ENCODE measurements at regions not wholly inside any gene's neighbourhood (a gene's known extent, or its start where the extent isn't known, plus 50 kb on each side); places are given as distances from the start of the nearest gene placed in this dataset.

DNA sequence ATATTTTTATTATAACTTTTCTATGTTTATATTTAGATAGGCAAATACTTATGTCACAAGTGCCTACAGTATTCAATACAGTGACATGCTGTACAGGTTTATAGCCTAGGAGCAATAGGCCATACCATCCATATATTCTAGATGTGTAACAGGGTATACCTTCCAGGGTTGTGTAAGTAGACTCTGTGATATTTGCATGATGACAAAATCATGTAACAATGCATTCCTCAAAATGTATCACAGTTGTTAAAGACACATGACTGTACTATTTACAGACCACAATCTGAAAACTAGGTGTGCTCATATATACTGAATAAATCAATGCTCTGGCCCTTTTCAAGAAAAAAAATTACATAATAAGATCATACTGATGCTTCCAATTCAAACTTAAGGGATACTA is 433.2 kb upstream of the RGPD4 start:
- no peak for DNase-seq

DNA sequence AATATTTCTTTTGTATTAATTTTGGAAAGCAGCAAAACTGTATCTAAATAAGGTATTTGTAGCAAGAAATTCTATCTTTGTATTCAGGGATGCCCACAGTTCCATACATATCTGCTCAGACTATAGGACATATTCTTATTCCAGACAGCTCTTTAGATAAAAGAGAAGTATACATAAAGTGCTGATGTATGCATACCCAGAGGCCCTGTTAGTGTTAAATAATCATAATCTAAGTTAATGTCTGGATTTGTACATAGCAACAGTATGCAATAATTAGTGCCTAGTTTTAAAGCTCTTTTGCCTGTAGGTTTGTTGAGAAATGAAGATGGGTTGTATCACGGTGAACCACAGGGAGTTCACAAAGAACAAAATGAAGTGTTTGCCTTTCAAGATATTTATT is 428.0 kb upstream of the RGPD4 start:
- DNase-seq: no peak

DNA sequence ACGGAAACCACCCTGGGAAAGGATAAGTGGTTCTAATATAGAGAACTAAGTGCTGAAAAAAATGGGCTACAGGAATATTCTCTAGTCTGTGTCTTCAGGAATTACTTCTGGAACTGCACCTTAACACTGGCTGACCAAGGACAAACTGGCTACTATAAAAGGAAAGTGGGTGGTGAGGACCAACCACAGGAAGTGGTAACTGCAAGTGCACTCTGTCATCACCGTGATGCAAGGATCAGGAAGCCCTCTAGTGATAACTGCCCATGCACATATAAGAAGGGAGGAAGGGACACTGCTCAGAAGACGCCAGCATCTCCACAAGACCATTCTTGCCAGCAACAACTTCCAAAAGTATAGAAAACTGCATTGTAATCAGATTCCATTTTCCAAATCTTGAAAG is 424.4 kb upstream of the RGPD4 start:
- no peak for DNase-seq

DNA sequence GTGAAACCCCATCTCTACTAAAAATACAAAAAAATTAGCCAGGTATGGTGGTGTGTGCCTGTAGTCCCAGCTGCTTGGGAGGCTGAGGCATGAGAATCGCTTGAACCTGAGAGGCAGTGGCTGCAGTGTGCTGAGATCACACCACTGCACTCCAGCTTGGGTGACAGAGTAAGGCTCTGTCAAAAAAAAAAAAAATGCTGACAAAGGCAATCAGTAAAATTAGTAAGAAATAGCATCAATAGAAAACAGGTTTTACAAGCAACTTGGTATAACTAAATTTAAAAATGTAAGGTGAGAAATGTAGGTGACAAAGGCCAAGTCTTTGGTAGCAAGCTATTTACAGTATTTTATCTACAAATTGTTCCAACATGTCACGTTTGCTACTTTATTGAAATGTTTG is 421.4 kb upstream of the RGPD4 start:
- no peak for DNase-seq

DNA sequence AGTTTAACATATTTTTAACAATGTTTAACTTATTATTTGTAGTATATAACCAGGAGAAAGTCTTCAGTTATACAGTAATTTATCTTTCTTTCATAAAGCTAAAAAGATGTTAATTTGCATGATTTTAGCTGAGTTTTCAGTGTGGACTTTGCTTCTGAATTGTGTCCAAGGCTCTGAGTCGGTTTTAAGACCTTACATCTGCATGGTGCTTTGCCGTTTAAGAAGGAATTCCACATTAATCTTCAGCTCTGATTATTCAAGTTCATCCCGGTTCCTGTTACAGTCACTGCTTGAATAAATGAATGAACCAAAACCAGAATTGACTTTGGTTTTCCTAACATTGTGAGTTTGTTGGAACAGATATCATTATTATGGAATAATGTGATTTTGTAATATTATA is 419.7 kb upstream of the RGPD4 start:
- no peak for DNase-seq

DNA sequence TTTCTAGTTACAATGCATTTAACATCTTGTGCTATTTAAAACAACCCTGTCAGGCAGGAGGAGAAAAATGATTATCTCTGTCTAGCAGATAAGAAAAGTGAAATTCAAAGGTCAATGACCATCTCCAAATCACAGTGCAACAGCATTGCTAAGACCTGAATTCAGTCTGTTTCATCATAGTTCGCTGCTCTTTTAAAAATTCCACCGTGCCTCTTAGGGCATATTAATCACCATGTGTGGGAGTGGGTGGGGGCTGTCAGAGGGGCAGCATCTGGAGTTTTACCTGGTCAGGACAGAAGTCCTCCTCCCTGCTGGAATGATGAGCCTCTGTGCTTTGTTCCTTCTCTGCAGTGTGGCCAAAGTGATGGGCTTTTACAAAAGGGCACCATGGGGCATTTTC is 418.7 kb upstream of the RGPD4 start:
- DNase-seq: no peak

DNA sequence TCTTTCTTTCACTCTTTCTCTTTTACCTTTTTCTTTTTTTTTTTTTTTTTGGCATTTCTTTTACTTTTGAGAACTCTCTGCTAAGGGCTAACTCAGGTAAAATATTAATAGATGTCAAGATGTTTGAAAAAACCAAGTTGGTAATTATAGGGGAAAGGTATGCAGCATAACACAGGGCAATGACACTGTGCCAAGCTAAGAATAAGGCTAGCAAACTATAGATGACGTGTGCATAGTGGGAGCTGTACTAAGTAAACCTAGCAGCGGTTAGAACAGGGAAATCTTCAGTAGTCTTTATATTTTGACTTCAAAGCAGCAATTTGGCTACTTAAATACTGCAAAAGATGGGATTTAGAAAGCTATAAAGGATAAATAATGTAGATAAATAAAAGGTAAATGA is 415.4 kb upstream of the RGPD4 start:
- DNase-seq: no peak

DNA sequence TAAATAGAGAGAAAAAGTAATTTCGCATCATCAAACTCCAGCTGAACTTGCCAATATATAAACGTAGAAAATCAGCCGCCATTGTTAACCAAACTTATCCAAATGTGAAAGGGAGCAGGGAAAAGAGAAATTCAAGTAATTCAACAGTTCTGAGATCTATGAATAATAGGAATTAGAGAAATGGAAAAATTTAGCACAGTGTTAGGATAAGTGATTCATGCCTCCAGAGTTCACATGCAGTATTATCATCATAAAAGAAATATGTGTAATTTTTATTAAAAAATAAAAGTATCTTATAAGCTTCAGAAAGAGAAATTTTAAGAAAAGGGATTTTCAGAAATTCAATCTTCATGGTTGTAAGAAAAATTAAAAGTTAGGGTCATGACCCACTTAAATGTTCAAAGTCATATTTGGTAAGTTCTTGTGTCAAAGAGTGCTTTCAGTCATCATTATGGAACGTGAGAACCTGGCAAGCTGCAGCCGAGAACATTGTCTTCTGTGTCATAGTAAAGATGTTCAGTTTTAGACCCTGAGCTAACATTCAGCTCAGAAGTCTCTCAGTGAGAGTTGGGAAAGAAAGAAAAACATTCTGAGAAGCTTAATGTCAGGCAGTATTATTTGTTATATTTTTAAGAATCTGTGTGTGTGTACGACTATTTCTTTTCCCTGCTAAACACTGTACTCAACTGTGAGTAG is 414.3 kb upstream of the RGPD4 start:
- DNase-seq: no peak

DNA sequence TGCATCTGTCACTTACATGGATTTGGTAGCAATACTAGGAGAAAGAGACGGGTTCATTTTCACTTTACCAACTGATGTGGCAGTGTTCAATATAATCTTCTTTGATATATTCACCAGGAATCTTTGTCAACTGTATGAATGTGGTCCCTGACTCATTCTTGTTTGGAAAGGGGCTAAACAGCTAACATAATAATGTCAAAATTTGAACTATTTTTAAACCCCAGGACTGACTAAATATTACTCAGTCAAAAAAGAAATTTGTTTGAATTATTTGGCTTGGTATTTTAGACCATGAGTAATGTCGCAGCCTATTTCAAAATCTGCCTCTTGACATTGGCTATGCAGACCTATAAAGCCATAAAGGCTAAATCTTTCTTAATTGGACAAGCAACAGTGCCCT is 413.7 kb upstream of the RGPD4 start:
- DNase-seq: no peak

DNA sequence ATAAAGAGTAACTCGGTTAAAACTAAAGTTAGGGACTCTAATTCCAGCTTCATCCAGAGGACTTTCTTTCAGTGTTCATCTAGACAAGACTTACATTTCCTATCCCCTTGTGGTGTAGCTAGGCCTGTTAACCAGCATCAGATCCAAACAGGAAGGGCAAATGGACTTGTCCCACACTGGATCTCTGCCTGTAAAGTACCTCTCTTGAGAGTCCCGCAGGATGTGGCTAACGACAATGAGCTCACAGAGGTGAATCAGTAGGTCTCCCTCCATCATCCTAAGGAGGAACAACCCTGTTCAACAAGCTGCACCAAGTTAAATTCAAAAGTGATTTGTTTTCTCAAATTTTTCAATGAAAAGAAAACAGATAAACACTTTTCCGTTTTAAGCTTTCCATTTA is 412.3 kb upstream of the RGPD4 start:
- no peak for DNase-seq

DNA sequence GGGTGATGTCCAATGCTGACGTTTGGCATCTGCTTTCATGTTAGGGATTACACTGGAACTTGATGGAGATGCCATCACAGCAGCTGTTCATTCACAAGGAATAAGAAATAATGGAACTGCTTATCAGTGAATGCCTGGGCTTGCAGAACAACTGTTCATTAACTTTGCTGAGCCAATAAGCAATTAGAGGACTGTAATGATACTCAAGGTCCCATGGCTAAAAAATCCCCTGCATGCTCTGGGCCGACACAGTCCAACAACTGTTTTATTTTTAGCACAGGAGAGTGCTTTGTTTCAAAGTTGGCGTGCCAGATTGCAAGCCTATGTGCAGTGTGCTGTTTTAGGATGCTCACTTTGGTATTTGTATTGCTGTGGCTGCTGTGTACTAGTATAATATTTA is 408.0 kb upstream of the RGPD4 start:
- no peak for DNase-seq

DNA sequence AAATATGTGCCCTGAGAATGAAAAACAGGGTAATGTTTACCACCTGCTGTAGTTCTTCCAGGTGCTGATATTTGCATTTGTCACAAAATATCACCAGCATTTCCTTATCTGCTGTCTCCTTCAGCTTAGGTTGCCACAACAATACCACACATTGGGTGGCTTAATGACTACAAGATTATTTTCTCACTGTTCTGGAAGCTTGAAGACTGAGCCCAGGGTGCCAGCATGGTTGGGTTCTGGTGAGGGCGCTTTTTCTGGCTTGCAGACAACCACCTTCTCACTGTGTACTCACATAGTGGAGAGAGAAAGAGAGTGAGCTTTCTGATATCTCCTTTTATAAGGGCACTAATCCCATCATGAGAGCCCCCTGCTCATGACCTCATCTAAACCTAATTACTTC is 407.5 kb upstream of the RGPD4 start:
- DNase-seq: no peak

DNA sequence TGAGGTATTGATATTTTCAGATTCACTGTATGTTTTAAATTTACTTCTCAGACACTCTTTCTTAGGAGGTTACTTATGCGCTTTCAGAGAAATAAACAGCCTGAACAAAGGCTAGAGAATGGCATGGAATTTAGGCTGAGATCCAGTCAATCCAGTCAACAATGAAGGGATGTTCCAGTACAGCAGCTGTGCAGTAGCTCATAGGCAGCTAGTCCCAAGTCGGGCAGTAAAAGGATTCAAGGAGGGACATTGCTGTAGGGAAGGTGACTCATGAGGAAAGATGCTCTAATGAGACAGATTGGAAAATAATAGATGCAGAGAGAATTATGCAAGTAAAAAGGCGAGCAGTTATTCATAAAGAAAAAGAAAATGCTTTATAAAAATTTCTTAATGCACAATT is 397.9 kb upstream of the RGPD4 start:
- DNase-seq: no peak

DNA sequence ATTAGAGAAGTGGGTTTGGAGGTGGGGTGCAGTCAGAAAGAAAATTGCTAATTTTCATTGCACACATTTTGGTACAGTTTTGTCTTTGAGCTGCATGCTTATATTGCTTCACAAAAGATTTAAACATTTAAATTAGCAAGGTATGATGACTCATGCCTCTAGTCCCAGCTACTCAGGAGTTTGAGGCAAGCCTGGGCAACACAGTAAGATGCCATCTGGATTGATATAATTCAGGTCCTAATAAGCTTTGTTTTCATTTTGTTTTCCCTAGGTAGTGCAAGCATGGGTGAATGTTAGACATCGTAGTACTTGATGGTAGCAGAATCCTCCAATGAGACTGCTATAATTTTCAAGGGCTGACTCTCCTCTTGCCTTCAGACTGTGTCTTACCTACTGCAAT is 396.7 kb upstream of the RGPD4 start:
- no peak for DNase-seq

DNA sequence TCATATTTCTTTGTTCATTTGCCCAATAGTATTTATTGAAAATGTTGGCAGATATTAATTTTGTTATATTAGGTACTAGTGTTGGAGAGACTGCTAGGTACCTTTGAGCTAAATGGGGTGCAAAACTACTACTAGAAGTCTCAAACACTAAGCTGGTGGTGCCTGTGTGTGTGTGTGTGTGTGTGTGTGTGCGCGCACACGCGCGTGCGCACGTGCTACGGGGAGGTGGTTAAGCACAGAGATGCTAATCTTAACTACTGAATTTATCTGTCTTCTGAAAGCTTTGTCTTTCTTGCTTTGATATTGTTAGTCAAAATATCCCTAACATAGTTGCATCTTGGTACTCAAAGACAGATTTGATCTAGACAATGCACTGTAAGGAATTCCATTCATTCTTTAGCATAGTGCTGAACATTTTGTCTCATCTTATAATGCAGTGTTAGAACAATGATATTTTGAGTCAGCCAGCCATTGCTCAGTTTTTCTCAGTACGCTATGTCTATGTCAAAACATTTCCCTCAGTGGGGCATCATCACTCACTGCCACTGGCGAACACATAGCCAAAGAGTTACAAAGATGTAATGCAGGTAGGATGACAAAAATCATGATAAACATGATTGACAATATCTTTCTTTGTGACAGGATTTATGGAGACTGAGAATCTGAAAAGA is 396.0 kb upstream of the RGPD4 start:
- no peak for DNase-seq

DNA sequence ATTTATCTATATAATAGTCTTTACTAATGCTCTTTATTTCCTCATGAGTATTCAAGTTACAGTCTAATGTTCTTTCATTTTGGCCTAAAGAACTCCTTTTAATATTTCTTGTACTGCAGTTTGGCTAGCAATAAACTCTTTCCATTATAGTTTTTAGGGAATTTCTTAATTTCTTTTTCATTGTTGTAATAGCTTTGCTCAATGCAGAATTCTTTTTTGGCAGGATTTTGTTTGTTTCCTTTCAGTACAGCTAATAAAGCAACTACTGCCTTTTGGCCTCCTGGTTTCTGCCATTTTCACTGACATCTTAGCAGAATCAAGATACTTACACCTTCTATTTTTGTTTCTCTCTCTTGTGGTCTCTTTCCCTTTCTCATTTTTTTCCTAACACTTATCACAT is 390.4 kb upstream of the RGPD4 start:
- DNase-seq: no peak

DNA sequence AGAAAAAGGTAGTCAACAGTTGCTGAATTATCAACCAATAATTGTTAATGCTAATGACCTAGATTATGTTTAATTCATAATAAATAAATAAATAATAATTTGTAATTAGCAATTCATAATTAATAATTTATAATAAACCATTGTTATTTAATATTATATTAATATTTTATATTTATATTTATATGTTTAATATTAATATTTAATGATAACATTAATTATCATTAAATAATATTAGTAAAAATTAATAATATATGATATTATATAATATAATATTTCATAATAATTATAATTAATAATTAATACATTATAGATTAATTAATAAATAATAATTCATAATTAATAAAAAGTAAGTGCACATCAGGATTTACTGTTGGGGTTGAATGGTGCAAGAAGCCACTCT is 389.4 kb upstream of the RGPD4 start:
- DNase-seq: no peak

DNA sequence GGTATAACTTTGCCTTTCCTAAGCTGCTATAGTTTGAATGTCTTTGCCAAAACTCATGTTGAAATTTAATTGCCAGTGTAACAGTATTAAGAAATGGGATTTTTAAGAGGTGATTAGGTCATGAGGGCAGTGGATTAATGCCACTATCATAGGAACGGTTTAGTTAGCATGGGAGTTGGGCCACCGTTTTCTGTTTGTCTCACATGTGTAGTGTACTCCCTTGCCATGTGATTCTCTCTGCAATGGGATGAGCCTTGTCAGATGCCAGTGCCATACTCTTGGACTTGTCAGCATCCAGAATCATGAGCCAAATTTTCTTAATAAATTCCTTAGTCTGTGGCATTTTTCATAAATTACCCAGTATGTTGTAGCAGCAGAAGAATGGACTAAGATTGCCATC is 388.9 kb upstream of the RGPD4 start:
- no peak for DNase-seq

DNA sequence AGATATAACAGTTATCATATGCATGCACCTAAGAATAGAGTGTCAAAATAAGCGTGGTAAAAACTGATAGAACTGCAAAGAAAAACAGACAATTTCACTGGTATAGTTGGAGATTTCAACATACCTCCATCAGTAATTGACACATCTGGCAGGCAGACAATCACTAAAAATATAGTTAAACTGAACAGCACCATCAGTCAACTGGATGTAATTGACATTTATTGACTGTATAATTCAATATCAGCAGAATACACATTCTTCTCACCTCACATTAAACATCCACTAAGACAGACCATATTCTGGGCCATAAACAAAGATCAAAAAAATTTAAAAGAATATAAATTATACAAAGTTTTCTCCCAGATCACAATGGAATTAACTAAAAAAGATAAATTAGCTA is 378.5 kb upstream of the RGPD4 start:
- no peak for DNase-seq

DNA sequence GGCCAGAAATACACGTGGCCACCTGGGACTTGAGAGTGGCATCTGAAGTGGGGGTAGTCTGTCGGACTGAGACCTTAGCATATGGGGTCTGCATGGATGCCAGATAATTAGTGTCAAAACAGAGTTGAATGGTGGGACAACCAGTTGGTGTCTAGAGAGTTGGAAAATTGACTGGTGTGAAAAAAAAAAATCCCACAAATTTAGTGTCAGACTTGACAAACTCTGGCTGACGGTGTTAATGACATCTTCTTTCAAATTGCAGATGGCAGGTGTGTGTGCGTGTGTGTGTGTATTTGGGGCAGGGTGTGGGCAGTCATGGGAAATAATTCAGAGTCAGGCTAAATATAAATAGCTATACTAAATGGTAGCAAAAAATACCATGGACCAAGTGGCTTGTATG is 365.4 kb upstream of the RGPD4 start:
- no peak for DNase-seq

DNA sequence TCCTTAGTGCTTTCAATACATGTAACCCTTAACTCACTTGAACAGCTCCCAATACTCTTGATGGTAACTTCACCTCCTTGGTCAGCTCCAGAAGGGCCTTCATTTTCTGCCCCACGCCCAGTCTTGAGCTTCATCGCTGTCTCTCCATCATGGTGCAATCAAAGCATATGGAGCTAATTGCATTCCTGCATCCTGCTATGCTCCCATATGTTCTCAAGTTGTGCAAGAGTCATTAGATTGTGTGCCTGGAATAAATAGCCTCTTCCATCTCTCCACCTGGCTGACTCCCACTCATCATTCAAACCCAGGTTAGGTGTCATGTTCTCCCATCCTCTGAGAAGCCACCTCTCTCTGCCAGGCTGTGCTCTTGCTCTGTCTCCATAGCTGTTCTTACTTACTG is 364.5 kb upstream of the RGPD4 start:
- no peak for DNase-seq

DNA sequence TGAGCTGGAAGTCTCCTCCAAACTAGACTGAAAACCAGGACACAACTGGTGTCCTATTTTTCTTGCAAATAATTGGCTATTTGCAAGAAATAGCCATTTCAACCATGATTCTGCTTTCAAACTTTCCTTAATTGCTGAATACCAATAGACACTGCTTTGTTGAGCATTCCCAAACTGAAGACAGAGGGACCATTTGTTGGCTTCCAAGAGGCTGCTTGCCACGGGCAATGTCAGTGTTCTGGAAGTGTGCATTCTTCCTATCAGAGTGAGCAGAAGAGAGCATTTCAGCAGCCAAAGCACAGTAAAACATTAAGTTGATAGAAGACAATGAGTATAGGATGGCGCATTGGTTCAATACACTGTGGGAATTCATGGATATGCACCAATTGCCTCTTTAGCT is 360.5 kb upstream of the RGPD4 start:
- no peak for DNase-seq

DNA sequence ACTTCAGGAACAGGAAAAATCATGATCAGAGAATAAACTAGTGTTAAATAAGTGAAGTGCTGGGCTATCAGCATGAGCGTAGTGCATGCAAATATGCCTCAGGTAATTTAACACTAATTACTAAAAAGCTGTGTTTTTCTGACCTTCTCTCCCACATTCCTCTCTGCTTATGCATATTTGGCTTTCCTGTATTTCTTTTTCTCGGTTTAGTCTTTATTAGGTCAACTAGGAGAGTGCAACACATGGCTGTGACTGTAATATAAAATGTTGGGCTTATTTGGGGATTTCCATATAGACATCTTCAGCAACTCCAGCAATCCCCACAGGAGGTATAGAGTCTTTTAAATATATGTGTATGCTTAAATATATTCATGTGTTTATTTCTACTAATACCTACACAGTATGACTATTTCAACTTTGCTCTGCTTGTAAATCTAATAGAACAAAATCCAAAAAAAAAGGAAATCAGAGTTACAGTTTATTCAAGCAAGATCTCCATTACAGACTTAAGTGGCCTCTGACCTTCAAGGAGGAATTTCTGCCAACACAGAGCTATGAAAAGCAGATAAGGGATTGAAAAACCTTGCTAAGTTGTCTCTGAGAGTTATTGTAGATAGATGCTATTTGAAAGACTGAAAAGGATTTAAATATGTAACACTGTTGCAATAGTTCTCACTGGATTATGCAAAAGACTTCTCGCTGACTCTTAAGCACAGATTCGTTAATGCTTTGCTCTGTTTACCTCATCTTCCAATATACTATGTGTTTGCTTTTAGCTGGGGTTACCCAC is 359.5 kb upstream of the RGPD4 start:
- no peak for DNase-seq

DNA sequence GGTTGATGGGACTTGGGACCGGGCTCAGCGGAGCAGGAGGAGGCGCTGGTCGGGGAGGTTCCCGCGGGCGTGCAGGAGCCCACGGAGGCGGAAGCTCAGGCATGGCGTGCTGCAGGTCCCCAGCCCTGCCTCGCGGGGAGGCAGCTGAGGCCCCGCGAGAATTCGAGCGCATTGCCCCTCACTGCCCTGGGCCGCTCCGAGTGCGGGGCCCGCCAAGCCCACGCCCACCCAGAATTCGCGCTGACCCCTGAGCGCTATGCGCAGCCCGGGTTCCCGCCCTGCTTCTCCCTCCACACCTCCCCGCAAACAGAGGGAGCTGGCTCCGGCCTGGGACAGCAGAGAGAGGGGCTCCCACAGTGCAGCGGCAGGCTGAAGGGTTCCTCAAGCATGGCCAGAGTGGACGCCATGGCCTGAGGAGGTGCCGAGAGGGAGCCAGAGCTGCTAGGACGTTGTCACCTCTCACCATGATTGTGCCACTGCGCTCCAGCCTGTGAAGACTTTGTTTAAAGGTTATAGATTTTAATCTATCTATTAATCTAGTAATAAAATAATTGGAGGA is 357.2 kb upstream of the RGPD4 start:
- DNase-seq: no peak

All from NCI-H774 (cell line).